HG02973 (cell line): ENCODE measurements at regions not wholly inside any gene's neighbourhood (a gene's known extent, or its start where the extent isn't known, plus 50 kb on each side); places are given as distances from the start of the nearest gene placed in this dataset.
"Not testable (repeated sequence)": the region's sequence is repeated elsewhere in the genome, so short reads cannot be mapped to it uniquely, and the experiment has no call there.

Experiments used
- ATAC-seq: cut with Tn5 transposase; IDR thresholded peaks from one replicate; pipeline ENCODE4 v1.9.1; 2021; ENCODE audit warnings: moderate library complexity; ENCODE audit not compliant: unreplicated experiment

GRCh38 chr17:72464221-72464620 is 343.4 kb downstream of the SOX9 start:
- ATAC-seq: not testable (repeated sequence)

GRCh38 chr17:72465191-72466024 is 344.6 kb downstream of the SOX9 start:
- no peak for ATAC-seq

- ATAC-seq: peak; percentile 55
These were observed 345.4 kb downstream of the SOX9 start for GRCh38 chr17:72466199-72466598.

DNA sequence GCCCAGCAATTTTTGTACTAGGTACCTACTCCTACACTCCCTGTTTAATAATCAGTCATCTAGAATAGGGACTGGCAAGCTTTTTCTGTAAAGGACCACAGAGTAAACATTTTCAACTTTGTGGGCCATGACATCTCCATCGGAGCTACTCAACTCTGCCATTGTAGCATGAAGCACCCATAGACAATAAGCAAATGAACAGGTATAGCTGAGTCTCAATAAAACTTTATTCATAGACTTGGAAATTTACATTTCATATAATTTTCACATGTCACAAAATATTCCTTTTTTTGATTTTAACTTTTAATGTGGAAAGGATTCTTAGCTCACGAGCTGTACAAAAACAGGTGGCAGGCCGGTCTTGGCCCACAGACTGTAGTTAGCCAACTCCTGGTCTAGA is 345.8 kb downstream of the SOX9 start:
- ATAC-seq: no peak

GRCh38 chr17:72467841-72468653 is 347.2 kb downstream of the SOX9 start:
- ATAC-seq: no peak

DNA sequence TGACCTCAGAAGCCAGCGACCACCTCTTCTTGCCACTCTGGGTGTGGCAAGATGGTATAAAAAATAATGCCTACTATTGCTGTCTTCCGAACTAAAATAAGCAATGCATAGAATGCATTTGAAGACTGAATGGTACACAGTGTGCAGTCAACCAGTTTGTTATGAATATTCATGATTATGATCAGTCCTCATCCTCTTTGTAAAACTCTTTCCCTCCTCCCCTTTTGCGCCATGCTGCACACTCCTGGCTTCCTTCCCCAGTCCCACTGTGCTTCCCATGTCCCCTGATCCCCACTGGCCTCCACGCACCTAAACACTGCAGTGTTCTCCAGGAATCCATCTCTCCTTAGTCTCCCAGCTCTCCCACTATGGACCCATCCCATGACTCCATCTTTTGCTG is 348.0 kb downstream of the SOX9 start:
- no peak for ATAC-seq

- ATAC-seq: no peak
These were observed 349.4 kb downstream of the SOX9 start for GRCh38 chr17:72470121-72470705.

DNA sequence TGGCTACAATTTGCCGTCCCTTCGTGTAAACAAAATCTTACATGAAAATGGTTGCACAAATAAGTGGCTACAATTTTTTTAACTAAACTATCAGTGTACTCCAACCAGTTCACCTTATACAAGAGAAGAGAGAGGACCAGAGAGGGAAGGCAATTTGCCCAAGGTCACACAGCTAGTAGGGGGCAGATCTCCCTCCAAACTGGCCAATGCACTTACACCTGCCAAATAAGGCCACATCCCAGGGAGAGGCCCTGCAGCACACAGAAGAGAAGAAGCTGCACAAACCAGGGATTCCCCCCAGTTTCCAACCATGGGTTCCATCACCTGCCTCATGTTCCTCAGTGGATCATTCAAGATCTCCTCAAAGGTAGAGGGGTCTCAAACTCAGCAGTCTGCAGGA is 349.9 kb downstream of the SOX9 start:
- ATAC-seq: no peak

- no peak for ATAC-seq
These were observed 350.5 kb downstream of the SOX9 start for GRCh38 chr17:72471296-72471695.

DNA sequence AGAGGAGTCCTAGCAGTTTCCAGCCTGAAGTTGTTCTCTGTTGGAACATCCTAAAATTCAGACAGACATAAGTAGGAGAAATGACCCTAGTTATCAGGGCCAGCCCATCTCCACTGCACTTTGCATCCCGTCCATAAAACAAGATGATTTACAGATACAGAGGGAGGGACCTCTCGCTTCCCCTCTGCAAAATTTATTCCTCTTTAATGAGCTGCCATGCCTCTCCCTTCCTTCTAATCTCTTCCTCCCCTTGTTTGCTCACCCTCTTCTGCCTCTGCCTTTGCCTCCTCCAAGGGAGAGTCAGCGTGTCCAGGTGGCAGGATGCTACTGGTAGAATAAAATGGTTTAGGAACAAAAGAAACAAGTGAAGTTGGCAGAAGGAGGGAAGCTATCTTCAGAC is 351.3 kb downstream of the SOX9 start:
- ATAC-seq: no peak

DNA sequence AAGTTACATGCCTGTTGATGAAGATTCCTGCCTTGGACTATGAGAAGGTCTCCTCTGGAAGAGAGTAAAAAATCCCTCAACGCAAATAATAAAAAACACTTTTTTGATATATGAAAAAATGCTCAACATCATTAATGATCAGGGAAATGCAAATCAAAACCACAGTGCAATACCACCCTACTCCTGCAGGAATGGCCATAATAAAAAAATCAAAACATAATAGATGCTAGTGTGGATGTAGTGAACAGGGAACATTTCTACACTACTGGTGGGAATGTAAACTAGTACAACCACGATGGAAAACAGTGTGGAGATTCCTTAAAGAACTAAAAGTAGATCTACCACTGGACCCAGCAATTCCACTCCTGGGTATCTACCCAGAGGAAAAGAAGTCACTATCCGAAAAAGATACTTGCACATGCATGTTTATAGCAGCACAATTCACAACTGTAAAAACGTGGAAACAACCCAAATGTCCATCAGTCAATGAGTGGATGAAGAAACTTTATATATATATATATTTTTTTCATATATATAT is 352.1 kb downstream of the SOX9 start:
- not testable (repeated sequence) for ATAC-seq

DNA sequence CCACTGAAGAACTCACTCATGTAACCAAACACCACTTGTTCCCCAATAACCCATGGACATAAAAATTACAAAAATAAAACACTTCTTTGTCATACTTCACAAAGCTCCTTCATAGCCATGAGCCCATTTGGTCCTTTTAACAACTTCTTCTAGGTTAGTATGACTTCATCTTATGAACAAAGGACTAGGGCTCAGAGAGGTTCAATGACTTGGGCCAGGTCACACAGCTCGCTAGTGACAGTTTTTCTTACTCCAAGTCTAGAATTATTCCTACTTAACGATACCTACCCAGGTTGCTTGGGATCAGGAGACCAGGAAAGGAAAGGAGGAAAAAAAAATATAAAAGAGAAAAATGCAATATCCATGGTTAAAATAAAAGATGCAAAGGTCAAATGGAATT is 353.4 kb downstream of the SOX9 start:
- no peak for ATAC-seq

DNA sequence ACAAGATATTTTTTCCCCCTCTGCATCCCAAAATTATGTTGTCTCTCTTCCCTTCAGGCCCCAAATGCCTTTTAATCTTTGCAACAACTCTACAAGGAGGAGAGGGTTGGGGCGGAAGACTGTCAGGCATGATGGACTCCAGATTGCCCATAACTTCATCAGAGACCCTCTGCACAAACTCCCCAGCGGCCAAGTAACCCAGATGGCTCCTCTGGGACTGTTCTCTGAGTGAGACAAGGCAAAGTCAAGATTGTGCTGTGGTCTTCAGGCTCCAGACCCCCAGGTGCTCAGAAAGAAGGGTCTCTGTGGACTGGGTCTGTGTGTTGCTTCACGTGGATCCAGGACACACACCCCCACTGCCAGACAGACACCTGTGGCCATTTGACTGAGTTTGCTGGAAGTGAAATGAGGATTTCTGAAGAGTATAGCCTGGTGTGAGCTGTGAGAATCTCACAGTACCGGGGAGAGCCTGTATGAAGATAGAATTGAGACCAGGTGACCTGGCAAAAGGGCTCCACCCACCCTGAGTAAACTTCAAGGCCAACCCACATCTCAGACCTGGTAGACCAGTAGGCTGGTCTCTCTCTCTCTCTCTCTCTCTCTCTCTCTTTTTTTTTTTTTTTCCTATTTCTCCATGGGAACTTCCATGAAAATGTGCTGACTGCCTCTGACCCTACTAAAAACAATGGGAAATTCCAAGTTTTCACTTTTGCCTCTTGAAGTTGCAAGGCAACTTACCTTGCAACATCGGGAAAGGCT is 354.1 kb downstream of the SOX9 start:
- no peak for ATAC-seq

GRCh38 chr17:72476134-72476533 is 355.3 kb downstream of the SOX9 start:
- ATAC-seq: no peak

DNA sequence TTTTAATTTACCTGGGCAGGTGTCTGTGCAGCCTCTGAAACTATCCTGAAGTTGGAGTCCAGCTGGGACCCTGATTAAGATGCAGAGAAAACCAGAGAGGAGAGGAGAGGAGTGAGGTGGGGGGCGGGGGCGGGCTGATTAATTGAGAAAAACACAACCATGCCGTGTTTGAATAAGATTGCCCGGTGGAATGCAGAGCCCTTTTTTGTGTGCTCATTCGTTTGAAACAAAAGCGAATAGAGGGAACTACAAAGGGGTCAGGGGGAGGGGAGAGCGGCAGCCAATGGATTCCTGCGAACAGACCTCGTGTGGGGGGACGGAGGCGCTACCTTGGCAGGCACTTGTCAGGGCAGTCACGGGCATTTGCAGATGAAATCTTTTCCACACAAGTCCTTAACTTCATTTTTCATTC is 355.8 kb downstream of the SOX9 start:
- no peak for ATAC-seq

DNA sequence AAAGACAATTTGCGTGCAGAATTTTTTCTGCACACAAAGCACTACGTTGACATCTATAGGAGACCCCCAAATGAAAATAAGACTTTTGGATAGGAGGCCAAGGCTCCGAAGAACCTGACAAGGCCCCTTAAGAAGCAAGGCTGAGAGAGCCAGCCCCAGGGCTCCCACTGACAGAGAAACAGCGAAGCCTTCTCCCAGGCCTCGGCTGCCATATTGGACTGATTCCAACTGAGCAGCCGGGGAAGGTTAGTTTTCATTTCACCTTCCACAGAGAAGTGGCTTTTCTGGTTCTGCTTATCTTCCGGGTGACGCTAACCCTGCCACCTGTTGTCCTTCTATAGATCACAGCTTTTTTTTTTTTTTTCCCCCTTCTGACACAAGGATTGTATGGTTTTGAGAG is 356.7 kb downstream of the SOX9 start:
- no peak for ATAC-seq

GRCh38 chr17:72479113-72479512 is 358.3 kb downstream of the SOX9 start:
- no peak for ATAC-seq

GRCh38 chr17:72481572-72481971 is 360.8 kb downstream of the SOX9 start:
- ATAC-seq: no peak

- ATAC-seq: no peak
These were observed 364.8 kb downstream of the SOX9 start for GRCh38 chr17:72485596-72485995.

GRCh38 chr17:72486806-72487205 is 366.0 kb downstream of the SOX9 start:
- no peak for ATAC-seq
